Fibroblast of mammary gland (primary cell): ENCODE measurements at regions not wholly inside any gene's neighbourhood (a gene's known extent, or its start where the extent isn't known, plus 50 kb on each side); places are given as distances from the start of the nearest gene placed in this dataset.

Experiments
- DNase-seq: peaks from one replicate; pipeline ENCODE4 v3.0.0-alpha.2; 2010; ENCODE audit warnings: low read depth
- H3K4me3 ChIP-seq: 2 replicates; pipeline ENCODE4 v1.5.1; 2011; ENCODE audit warnings: low read depth, mild to moderate bottlenecking, low read length, moderate library complexity; ENCODE audit not compliant: control insufficient read depth
- TF ChIP-seq, protein P1 (sequence below): conservative IDR thresholded peaks from 2 replicates; pipeline ENCODE4 v1.5.1; 2011; ENCODE audit warnings: low read depth, low read length, inconsistent platforms; ENCODE audit not compliant: control insufficient read depth, insufficient read depth

- TF ChIP-seq, protein P1, sequence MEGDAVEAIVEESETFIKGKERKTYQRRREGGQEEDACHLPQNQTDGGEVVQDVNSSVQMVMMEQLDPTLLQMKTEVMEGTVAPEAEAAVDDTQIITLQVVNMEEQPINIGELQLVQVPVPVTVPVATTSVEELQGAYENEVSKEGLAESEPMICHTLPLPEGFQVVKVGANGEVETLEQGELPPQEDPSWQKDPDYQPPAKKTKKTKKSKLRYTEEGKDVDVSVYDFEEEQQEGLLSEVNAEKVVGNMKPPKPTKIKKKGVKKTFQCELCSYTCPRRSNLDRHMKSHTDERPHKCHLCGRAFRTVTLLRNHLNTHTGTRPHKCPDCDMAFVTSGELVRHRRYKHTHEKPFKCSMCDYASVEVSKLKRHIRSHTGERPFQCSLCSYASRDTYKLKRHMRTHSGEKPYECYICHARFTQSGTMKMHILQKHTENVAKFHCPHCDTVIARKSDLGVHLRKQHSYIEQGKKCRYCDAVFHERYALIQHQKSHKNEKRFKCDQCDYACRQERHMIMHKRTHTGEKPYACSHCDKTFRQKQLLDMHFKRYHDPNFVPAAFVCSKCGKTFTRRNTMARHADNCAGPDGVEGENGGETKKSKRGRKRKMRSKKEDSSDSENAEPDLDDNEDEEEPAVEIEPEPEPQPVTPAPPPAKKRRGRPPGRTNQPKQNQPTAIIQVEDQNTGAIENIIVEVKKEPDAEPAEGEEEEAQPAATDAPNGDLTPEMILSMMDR, result no peak
- H3K4me3 ChIP-seq, result no peak overlapping the region
- no peak for DNase-seq
Observed at GRCh38 chr14:103250874-103251273, 83.2 kb upstream of the EIF5 start.

- TF ChIP-seq, protein P1, result no peak
- no peak for DNase-seq
- no peak overlapping the region for H3K4me3 ChIP-seq
Observed at GRCh38 chr14:103255555-103255954, 78.5 kb upstream of the EIF5 start.

- no peak overlapping the region for H3K4me3 ChIP-seq
- no peak for DNase-seq
- TF ChIP-seq, protein P1, result no peak
Observed at GRCh38 chr14:103256406-103256805, 77.6 kb upstream of the EIF5 start.

GRCh38 chr14:103257211-103257962 lies 76.7 kb upstream of the EIF5 start:
- DNase-seq, result peak; percentile 61
- no peak overlapping the region for H3K4me3 ChIP-seq
- TF ChIP-seq, protein P1, result no peak

DNA sequence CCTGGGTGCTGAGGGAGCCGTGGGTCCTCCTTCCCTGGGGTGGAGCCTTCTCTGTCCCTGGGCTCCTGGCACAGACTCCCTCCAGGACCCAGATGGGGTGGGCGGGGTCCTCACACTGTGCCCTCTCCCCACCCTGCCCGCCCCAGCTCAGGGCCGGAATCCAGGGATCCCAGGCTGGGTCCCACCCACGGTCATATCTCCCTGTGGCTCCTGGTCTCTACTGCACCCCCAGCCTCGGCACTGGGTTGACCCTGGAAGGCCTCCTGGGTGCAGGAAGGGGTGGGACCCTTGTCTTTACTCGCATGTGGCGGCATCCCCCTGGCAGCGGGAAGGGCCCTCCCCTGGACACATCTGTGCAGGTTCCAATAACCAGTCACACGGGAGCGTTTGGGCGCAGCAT lies 75.8 kb upstream of the EIF5 start:
- no peak for DNase-seq
- no peak overlapping the region for H3K4me3 ChIP-seq
- TF ChIP-seq, protein P1, result no peak

GRCh38 chr14:103259184-103259583 lies 74.9 kb upstream of the EIF5 start:
- TF ChIP-seq, protein P1, result no peak
- H3K4me3 ChIP-seq, result no peak overlapping the region

More at GRCh38 chr14:103259184-103259583, 74.9 kb upstream of the EIF5 start:
- no peak for DNase-seq
